SK-N-SH (cell line): ENCODE measurements at regions not wholly inside any gene's neighbourhood (a gene's known extent, or its start where the extent isn't known, plus 50 kb on each side); places are given as distances from the start of the nearest gene placed in this dataset.

Experiments used
- CTCF ChIA-PET: fragments of 300-600, 350-600 bp; formaldehyde crosslinking; extraction: SDS; loops from one replicate; lab custom pipeline; 2021; lab: Yijun Ruan, JAX
- POLR2A ChIA-PET: fragments of 350-600 bp; sonication (Branson Sonifier 250); formaldehyde crosslinking; extraction: SDS; loops from one replicate; lab custom pipeline; 2020; ENCODE audit warnings: antibody characterized with exemption, inconsistent platforms; lab: Yijun Ruan, JAX
- DNase-seq: peaks from one replicate; pipeline ENCODE4 v3.0.0; 2012
- H2AFZ ChIP-seq: fragments of 200-600 bp; sonication (generic); 2 replicates; pipeline ENCODE4 v1.8.1; 2016; ENCODE audit warnings: antibody characterized with exemption, mild to moderate bottlenecking, low read depth
- H3F3A ChIP-seq: fragments of 200-600 bp; sonication (generic); replicated peaks from 2 replicates; pipeline ENCODE3; 2016; ENCODE audit warnings: antibody characterized with exemption, mild to moderate bottlenecking; ENCODE audit not compliant: insufficient read depth
- H3K27ac ChIP-seq, 2 experiments: fragments of 200-500 bp in 1 of 2; fragments of 200-600 bp in 1 of 2; sonication (Bioruptor generic) in 1 of 2; sonication (generic), shearing (Covaris generic) in 1 of 2; 2 replicates each; pipeline versions ENCODE4 v1.5.1 to v1.6.1; 2014 to 2016; ENCODE audit warnings: low read depth in 2 of 2, inconsistent platforms in 1 of 2, low read length in 1 of 2, mild to moderate bottlenecking in 1 of 2, mixed read lengths in 1 of 2
- H3K27me3 ChIP-seq: fragments of 200-600 bp; sonication (generic), shearing (Covaris generic); 2 replicates; pipeline ENCODE4 v1.6.1; 2016; ENCODE audit warnings: mixed run types; ENCODE audit not compliant: insufficient read depth
- H3K36me3 ChIP-seq, 2 experiments: fragments of 200-500 bp in 1 of 2; fragments of 200-600 bp in 1 of 2; sonication (Bioruptor generic) in 1 of 2; sonication (generic) in 1 of 2; replicated peaks in 1 of 2; 2 replicates each; pipeline versions ENCODE3 to v1.5.1; 2014 to 2016; ENCODE audit warnings: low read length in 1 of 2, mild to moderate bottlenecking in 1 of 2; ENCODE audit not compliant: insufficient read depth in 2 of 2, control insufficient read depth in 1 of 2
- H3K4me1 ChIP-seq, 2 experiments: fragments of 200-500 bp in 1 of 2; fragments of 200-600 bp in 1 of 2; sonication (Bioruptor generic) in 1 of 2; sonication (generic), shearing (Covaris generic) in 1 of 2; 2 replicates each; pipeline versions ENCODE4 v1.5.1 to v1.6.1; 2014 to 2016; ENCODE audit warnings: low read depth in 1 of 2, low read length in 1 of 2, mixed run types in 1 of 2; ENCODE audit not compliant: insufficient read depth in 2 of 2, control insufficient read depth in 1 of 2
- H3K4me2 ChIP-seq: fragments of 200-600 bp; sonication (generic), shearing (Covaris generic); 2 replicates; pipeline ENCODE4 v1.6.1; 2017; ENCODE audit warnings: mixed run types
- H3K4me3 ChIP-seq, 2 experiments: fragments of 200-500 bp in 1 of 2; fragments of 200-600 bp in 1 of 2; sonication (Bioruptor generic) in 1 of 2; sonication (generic), shearing (Covaris generic) in 1 of 2; 2 replicates each; pipeline versions ENCODE4 v1.5.1 to v1.8.1; 2014 to 2016; ENCODE audit warnings: low read depth in 2 of 2, inconsistent platforms in 1 of 2, low read length in 1 of 2, mild to moderate bottlenecking in 1 of 2, mixed read lengths in 1 of 2, moderate library complexity in 1 of 2
- H3K79me2 ChIP-seq: fragments of 200-600 bp; sonication (generic); 2 replicates; pipeline ENCODE4 v1.8.1; 2017; ENCODE audit warnings: mild to moderate bottlenecking; ENCODE audit not compliant: insufficient read depth
- H3K9ac ChIP-seq: fragments of 200-600 bp; sonication (generic); 2 replicates; pipeline ENCODE4 v1.6.1; 2017; ENCODE audit warnings: mixed run types
- H3K9me2 ChIP-seq: fragments of 200-600 bp; sonication (generic); 2 replicates; pipeline ENCODE4 v1.6.1; 2017; ENCODE audit warnings: mixed run types
- H3K9me3 ChIP-seq: fragments of 200-600 bp; sonication (generic); 2 replicates; pipeline ENCODE4 v1.6.1; 2017; ENCODE audit warnings: mixed run types, mild to moderate bottlenecking, moderate library complexity
- H4K20me1 ChIP-seq: fragments of 200-600 bp; sonication (generic); 2 replicates; pipeline ENCODE4 v1.6.1; 2017; ENCODE audit warnings: mild to moderate bottlenecking, mixed run types; ENCODE audit not compliant: insufficient read depth
- CHD2 ChIP-seq: fragments of 150-350 bp; IDR thresholded peaks from 2 replicates; pipeline ENCODE4 v1.6.1; 2018; ENCODE audit warnings: low read length; ENCODE audit not compliant: partially characterized antibody
- FOSL2 ChIP-seq: IDR thresholded peaks from 2 replicates; pipeline ENCODE4 v1.4.0; 2012; ENCODE audit warnings: low read depth, mild to moderate bottlenecking, moderate library complexity, borderline replicate concordance
- FOXJ3 ChIP-seq: sonication (generic); formaldehyde crosslinking; IDR thresholded peaks from 2 replicates; pipeline ENCODE4 v1.5.1; 2020; ENCODE audit warnings: mild to moderate bottlenecking, missing genetic modification reagents
- GABPA ChIP-seq: IDR thresholded peaks from 2 replicates; pipeline ENCODE4 v1.4.0; 2012; ENCODE audit warnings: low read depth, mild to moderate bottlenecking
- GATA2 ChIP-seq: sonication (generic); formaldehyde crosslinking; IDR thresholded peaks from 2 replicates; pipeline ENCODE4 v1.5.0; 2020; ENCODE audit warnings: mild to moderate bottlenecking, missing genetic modification reagents
- JUND ChIP-seq: IDR thresholded peaks from 2 replicates; pipeline ENCODE4 v1.4.0; 2012
- MAX ChIP-seq: IDR thresholded peaks from 2 replicates; pipeline ENCODE4 v1.4.0; 2012; ENCODE audit warnings: low read depth
- MXI1 ChIP-seq: IDR thresholded peaks from 2 replicates; pipeline ENCODE4 v1.6.1; 2012; ENCODE audit warnings: mild to moderate bottlenecking, low read depth, low read length, improper control_type of control experiment
- NFIC ChIP-seq: IDR thresholded peaks from 2 replicates; pipeline ENCODE4 v1.4.0; 2012; ENCODE audit warnings: borderline replicate concordance
- POLR2AphosphoS5 ChIP-seq: IDR thresholded peaks from 2 replicates; pipeline ENCODE4 v1.6.1; 2012; ENCODE audit warnings: low read depth, low read length
- RAD21 ChIP-seq: IDR thresholded peaks from 2 replicates; pipeline ENCODE4 v1.6.1; 2012; ENCODE audit warnings: mild to moderate bottlenecking, low read length
- RFX5 ChIP-seq: IDR thresholded peaks from 2 replicates; pipeline ENCODE4 v1.6.1; 2012; ENCODE audit warnings: mild to moderate bottlenecking, improper control_type of control experiment, low read length
- RXRA ChIP-seq: IDR thresholded peaks from 2 replicates; pipeline ENCODE4 v1.4.0; 2012; ENCODE audit warnings: low read depth, mild to moderate bottlenecking, borderline replicate concordance
- SMC3 ChIP-seq: IDR thresholded peaks from 2 replicates; pipeline ENCODE4 v1.6.1; 2012; ENCODE audit warnings: low read depth, low read length, improper control_type of control experiment
- TAF1 ChIP-seq: IDR thresholded peaks from 2 replicates; pipeline ENCODE4 v1.6.1; 2012; ENCODE audit warnings: low read depth, mild to moderate bottlenecking, low read length, moderate library complexity, borderline replicate concordance
- TEAD4 ChIP-seq: IDR thresholded peaks from 2 replicates; pipeline ENCODE4 v1.4.0; 2012; ENCODE audit warnings: mild to moderate bottlenecking, borderline replicate concordance; ENCODE audit not compliant: insufficient read depth
- YY1 ChIP-seq: IDR thresholded peaks from 2 replicates; pipeline ENCODE4 v1.4.0; 2012; ENCODE audit warnings: low read depth, mild to moderate bottlenecking
- WGBS: methylation state at CpG from one replicate; pipeline ENCODE4 v1.1.6; 2017; ENCODE audit warnings: low lambda C conversion rate; 5-methylcytosine and 5-hydroxymethylcytosine counted together
- TF ChIP-seq, protein P1 (sequence below): fragments of 200-600 bp; sonication (generic); IDR thresholded peaks from 2 replicates; pipeline ENCODE4 v1.6.1; 2017; ENCODE audit warnings: antibody characterized with exemption, mild to moderate bottlenecking, moderate library complexity
- TF ChIP-seq, protein P2 (sequence below): IDR thresholded peaks from 2 replicates; pipeline ENCODE4 v1.6.1; 2012; ENCODE audit warnings: mild to moderate bottlenecking, low read depth, low read length, moderate library complexity

- Histone ChIP-seq H3K4me3 (no peak overlapping the region), H3K9me3 (no peaks in the 10 kb centered on the region), H3K79me2 (no peaks in the 10 kb centered on the region), H4K20me1 (no peaks in the 10 kb centered on the region), H3K27me3 (no peaks in the 10 kb centered on the region; the same call in 1 of the 2 replicates), H3F3A (no peaks in the 10 kb centered on the region), H3K36me3 (no peaks in the 10 kb centered on the region), H3K4me1 (no peaks in the 10 kb centered on the region), H2AFZ (no peak overlapping the region), H3K9me2 (no peaks in the 10 kb centered on the region), H3K27ac (no peak overlapping the region), H3K4me2 (no peak overlapping the region), H3K9ac (no peak overlapping the region)
- CTCF ChIA-PET, result interaction anchor here (0.9 kb wide), 1 partner anchor 250 kb away, joined by 3 read pairs; no protein-coding TSS in a partner anchor
- 33% methylated on average over 7 of the region's 7 CpGs for WGBS
- peak; percentile 39 for DNase-seq
- TF ChIP-seq GABPA, result no peak
- no peak for TF ChIP-seq POLR2AphosphoS5
- peak; percentile 20; the same call in 1 of the 2 replicates for TF ChIP-seq SMC3
- TF ChIP-seq, protein P1, sequence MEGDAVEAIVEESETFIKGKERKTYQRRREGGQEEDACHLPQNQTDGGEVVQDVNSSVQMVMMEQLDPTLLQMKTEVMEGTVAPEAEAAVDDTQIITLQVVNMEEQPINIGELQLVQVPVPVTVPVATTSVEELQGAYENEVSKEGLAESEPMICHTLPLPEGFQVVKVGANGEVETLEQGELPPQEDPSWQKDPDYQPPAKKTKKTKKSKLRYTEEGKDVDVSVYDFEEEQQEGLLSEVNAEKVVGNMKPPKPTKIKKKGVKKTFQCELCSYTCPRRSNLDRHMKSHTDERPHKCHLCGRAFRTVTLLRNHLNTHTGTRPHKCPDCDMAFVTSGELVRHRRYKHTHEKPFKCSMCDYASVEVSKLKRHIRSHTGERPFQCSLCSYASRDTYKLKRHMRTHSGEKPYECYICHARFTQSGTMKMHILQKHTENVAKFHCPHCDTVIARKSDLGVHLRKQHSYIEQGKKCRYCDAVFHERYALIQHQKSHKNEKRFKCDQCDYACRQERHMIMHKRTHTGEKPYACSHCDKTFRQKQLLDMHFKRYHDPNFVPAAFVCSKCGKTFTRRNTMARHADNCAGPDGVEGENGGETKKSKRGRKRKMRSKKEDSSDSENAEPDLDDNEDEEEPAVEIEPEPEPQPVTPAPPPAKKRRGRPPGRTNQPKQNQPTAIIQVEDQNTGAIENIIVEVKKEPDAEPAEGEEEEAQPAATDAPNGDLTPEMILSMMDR, result peak; percentile 45
- no peak for TF ChIP-seq MXI1
- peak; percentile 58 for TF ChIP-seq RAD21
- POLR2A ChIA-PET, result no interaction called here
Measured at GRCh38 chr5:10111571-10111970, 138.1 kb downstream of the ATPSCKMT start.

DNA sequence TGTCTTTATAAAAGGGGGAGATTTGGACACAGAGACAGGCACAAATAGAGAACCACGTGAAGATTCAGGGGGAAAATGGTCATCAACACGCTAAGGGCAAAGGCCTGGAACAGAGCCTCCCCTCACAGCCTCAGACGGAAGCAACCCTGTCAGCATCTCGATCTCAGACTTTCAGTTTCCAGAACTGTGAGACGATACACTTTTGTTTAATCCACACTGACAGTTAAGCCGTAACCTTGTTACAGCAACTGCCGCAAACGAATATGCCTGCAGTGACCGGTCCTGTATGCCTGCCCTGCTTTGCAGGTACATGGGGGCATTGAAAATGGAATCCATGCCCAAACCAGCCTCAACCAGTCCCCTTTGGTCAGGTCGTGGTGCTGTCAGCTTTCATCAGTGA is 139.5 kb downstream of the ATPSCKMT start:
- ChIA-PET CTCF (no interaction called here), POLR2A (no interaction called here)
- Histone ChIP-seq H3K27ac (no peak overlapping the region), H4K20me1 (no peaks in the 10 kb centered on the region), H3K4me2 (no peak overlapping the region), H3K79me2 (no peaks in the 10 kb centered on the region), H3F3A (no peaks in the 10 kb centered on the region), H3K36me3 (no peaks in the 10 kb centered on the region), H3K9me2 (no peaks in the 10 kb centered on the region), H3K9ac (no peak overlapping the region), H2AFZ (no peak overlapping the region), H3K4me1 (no peaks in the 10 kb centered on the region), H3K27me3 (no peaks in the 10 kb centered on the region; the same call in 1 of the 2 replicates), H3K9me3 (no peaks in the 10 kb centered on the region), H3K4me3 (no peak overlapping the region)
- TF ChIP-seq, protein P2, sequence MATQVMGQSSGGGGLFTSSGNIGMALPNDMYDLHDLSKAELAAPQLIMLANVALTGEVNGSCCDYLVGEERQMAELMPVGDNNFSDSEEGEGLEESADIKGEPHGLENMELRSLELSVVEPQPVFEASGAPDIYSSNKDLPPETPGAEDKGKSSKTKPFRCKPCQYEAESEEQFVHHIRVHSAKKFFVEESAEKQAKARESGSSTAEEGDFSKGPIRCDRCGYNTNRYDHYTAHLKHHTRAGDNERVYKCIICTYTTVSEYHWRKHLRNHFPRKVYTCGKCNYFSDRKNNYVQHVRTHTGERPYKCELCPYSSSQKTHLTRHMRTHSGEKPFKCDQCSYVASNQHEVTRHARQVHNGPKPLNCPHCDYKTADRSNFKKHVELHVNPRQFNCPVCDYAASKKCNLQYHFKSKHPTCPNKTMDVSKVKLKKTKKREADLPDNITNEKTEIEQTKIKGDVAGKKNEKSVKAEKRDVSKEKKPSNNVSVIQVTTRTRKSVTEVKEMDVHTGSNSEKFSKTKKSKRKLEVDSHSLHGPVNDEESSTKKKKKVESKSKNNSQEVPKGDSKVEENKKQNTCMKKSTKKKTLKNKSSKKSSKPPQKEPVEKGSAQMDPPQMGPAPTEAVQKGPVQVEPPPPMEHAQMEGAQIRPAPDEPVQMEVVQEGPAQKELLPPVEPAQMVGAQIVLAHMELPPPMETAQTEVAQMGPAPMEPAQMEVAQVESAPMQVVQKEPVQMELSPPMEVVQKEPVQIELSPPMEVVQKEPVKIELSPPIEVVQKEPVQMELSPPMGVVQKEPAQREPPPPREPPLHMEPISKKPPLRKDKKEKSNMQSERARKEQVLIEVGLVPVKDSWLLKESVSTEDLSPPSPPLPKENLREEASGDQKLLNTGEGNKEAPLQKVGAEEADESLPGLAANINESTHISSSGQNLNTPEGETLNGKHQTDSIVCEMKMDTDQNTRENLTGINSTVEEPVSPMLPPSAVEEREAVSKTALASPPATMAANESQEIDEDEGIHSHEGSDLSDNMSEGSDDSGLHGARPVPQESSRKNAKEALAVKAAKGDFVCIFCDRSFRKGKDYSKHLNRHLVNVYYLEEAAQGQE, result no peak
- TF ChIP-seq, protein P1, result no peak
- TF ChIP-seq FOXJ3 (CRISPR knock-in tag) (no peak), JUND (no peak), RFX5 (no peak), CHD2 (no peak), RXRA (no peak), TAF1 (no peak), NFIC (no peak), MAX (no peak), FOSL2 (no peak), GABPA (no peak), YY1 (no peak), SMC3 (no peak), TEAD4 (no peak), GATA2 (CRISPR knock-in tag) (no peak)
- DNase-seq, result no peak
- 46% methylated on average over 10 of the region's 10 CpGs for WGBS
